Activated CD8-positive, alpha-beta T cell treated with anti-CD3 and anti-CD28 coated beads for 36 hours (primary cell): ENCODE measurements at regions not wholly inside any gene's neighbourhood (a gene's known extent, or its start where the extent isn't known, plus 50 kb on each side); places are given as distances from the start of the nearest gene placed in this dataset.

ENCODE experiments used
- ATAC-seq: fragments of 200-7000 bp; cut with Tn5 transposase; one replicate; pipeline ENCODE4 v1.10.0; 2021; ENCODE audit warnings: mild to moderate bottlenecking, moderate library complexity
- CTCF ChIA-PET: fragments of 350-600 bp; sonication (Branson Sonifier 250); formaldehyde crosslinking; loops from one replicate; lab custom pipeline; 2021; ENCODE audit warnings: antibody characterized with exemption; lab: Charles Lee
- POLR2A ChIA-PET: fragments of 350-600 bp; sonication (Branson Sonifier 250); formaldehyde crosslinking; loops from one replicate; lab custom pipeline; 2021; ENCODE audit warnings: antibody characterized with exemption; lab: Charles Lee
- DNase-seq: peaks from one replicate; pipeline ENCODE4 v3.0.0-alpha.2; 2020
- H3K27ac Mint-ChIP-seq: one replicate; pipeline ENCODE4 v1.8.0; 2021; ENCODE audit warnings: mild to moderate bottlenecking, mixed read lengths
- H3K27me3 Mint-ChIP-seq: one replicate; pipeline ENCODE4 v1.8.0; 2021; ENCODE audit warnings: mixed read lengths
- H3K36me3 Mint-ChIP-seq: one replicate; pipeline ENCODE4 v1.8.0; 2021; ENCODE audit warnings: low read depth, mixed read lengths
- H3K4me1 Mint-ChIP-seq: one replicate; pipeline ENCODE4 v1.8.0; 2021; ENCODE audit warnings: low read depth, mixed read lengths
- H3K4me3 Mint-ChIP-seq: one replicate; pipeline ENCODE4 v1.8.0; 2021; ENCODE audit warnings: mild to moderate bottlenecking, moderate library complexity, mixed read lengths
- H3K9me3 Mint-ChIP-seq: one replicate; pipeline ENCODE4 v1.8.0; 2021; ENCODE audit warnings: mixed read lengths
- CTCF ChIP-seq: fragments of 200-600 bp; IDR thresholded peaks from one replicate; pipeline ENCODE4 v1.8.0; 2022; ENCODE audit warnings: antibody characterized with exemption, mild to moderate bottlenecking
- intact Hi-C: fragments of 100-400 bp; cut with micrococcal nuclease; formaldehyde crosslinking; loops from one replicate; pipeline ENCODE4 v1.10.0; 2022

- ChIA-PET POLR2A (no interaction called here), CTCF (no interaction called here)
- TF ChIP-seq CTCF: no peak
- Mint-ChIP-seq H3K36me3 (no peaks in the 10 kb centered on the region), H3K4me1 (peaks cover 1% of the 10 kb centered on the region), H3K4me3 (no peak overlapping the region), H3K27ac (no peak overlapping the region), H3K9me3 (peaks cover 3% of the 10 kb centered on the region), H3K27me3 (peaks cover 43% of the 10 kb centered on the region)
- DNase-seq: no peak
- intact Hi-C loops: loop anchor here (10.0 kb wide), 1 partner anchor 61 kb away; no protein-coding TSS in a partner anchor
- no peak for ATAC-seq
Measured at GRCh38 chr16:86923656-86924055, 345.3 kb downstream of the FOXL1 start.

GRCh38 chr16:86924537-86924936 is 346.2 kb downstream of the FOXL1 start:
- ChIA-PET CTCF (no interaction called here), POLR2A (no interaction called here)
- no peaks in the 10 kb centered on the region for H3K36me3 Mint-ChIP-seq
- no peak overlapping the region for H3K4me3 Mint-ChIP-seq
- DNase-seq: no peak
- TF ChIP-seq CTCF: no peak
- peaks cover 1% of the 10 kb centered on the region for H3K4me1 Mint-ChIP-seq
- intact Hi-C loops: loop anchor here (10.0 kb wide), 1 partner anchor 60 kb away; no protein-coding TSS in a partner anchor
- peaks cover 3% of the 10 kb centered on the region for H3K9me3 Mint-ChIP-seq
- ATAC-seq: no peak
- H3K27ac Mint-ChIP-seq: no peak overlapping the region
- peaks cover 46% of the 10 kb centered on the region for H3K27me3 Mint-ChIP-seq

DNA sequence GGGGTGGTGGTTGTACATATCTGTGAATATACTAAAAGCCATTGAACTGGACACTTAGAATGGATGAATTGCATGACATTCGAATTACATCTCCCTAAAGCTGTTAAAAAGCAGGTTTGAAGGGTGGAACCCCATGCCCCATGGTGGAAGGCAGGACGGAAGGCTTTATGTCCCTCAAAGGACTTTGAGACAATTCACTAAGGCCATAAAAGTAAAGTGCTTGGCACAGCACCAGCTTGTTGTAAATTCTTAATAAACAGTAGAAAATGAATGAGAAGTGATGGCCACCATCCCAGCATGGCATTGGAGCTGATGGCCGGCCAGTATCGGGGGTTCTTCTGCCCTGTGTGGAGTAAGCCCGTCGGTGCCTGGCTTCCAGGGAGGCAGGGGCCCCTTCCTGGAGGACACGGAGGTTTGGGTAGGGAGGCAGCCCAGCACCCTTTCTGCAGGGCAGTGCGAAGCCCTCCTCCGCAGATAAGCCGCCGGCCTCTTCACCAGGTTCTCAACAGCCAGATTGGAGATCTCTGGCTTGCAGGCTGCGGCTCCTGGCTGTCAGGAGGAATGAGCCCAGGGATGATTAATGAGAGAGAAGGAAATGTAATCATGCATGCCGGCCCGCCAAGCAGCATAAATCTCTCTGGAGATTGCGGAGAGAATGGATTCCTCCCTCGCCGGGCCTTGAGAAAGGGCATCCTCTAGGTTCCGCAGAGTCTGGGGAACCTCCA is 346.9 kb downstream of the FOXL1 start:
- H3K27ac Mint-ChIP-seq: no peak overlapping the region
- ChIA-PET CTCF (no interaction called here), POLR2A (no interaction called here)
- H3K9me3 Mint-ChIP-seq: peaks cover 3% of the 10 kb centered on the region
- intact Hi-C loops: loop anchor here (10.0 kb wide), 1 partner anchor 60 kb away; no protein-coding TSS in a partner anchor
- no peak for TF ChIP-seq CTCF
- DNase-seq: no peak
- peaks cover 1% of the 10 kb centered on the region for H3K4me1 Mint-ChIP-seq
- ATAC-seq: no peak
- no peaks in the 10 kb centered on the region for H3K36me3 Mint-ChIP-seq
- H3K4me3 Mint-ChIP-seq: no peak overlapping the region
- H3K27me3 Mint-ChIP-seq: peaks cover 51% of the 10 kb centered on the region

DNA sequence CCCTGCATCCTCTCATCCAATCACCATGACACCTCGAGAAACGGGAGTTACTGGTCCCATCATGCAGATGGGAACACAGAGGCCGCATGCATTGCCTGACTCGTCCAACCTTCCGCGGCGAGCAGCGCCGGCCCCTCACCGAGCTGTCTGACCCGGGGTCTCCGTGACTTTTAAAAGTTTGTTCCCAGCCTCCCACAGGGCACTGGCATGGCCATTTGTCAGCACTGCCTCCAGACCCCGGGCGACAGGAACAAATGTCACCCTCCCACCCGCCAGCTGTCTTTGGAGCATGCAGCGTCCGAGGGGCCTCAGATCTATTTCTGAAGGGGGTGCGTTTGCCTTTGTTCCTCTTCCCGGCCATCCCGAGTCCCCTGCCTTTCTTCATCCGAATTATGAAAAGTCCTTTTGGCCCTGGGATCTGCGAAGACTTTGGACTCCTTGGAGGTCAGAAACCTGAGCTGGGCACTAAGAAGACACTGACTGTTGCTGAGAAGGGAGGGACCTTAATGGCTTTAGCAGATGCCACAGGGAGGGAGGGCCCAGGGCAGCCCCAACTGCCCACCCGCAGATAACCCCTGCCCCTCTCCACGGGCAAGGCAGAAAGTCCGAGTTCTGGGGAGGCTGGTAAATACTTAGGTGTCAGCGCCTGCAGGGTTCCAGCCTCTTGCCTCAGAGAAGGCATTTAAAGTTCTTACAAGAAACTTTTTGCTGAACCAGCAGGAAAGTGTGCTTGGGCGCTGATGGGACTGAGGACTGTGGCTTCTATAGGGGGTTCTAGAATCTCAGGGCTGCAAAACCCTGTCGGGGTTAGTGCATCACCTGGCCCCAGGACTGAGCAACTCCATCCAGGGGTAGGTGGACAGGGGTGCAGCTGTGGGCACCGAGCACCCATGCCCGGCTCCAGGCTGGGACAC is 348.1 kb downstream of the FOXL1 start:
- no peak for ATAC-seq
- DNase-seq: no peak
- ChIA-PET POLR2A (no interaction called here), CTCF (no interaction called here)
- no peak for TF ChIP-seq CTCF
- H3K27ac Mint-ChIP-seq: no peak overlapping the region
- intact Hi-C loops: loop anchor here (10.0 kb wide), 1 partner anchor 58 kb away; no protein-coding TSS in a partner anchor
- H3K27me3 Mint-ChIP-seq: peaks cover 54% of the 10 kb centered on the region
- no peak overlapping the region for H3K4me3 Mint-ChIP-seq
- no peaks in the 10 kb centered on the region for H3K36me3 Mint-ChIP-seq
- peaks cover 2% of the 10 kb centered on the region for H3K9me3 Mint-ChIP-seq
- H3K4me1 Mint-ChIP-seq: peaks cover 1% of the 10 kb centered on the region

DNA sequence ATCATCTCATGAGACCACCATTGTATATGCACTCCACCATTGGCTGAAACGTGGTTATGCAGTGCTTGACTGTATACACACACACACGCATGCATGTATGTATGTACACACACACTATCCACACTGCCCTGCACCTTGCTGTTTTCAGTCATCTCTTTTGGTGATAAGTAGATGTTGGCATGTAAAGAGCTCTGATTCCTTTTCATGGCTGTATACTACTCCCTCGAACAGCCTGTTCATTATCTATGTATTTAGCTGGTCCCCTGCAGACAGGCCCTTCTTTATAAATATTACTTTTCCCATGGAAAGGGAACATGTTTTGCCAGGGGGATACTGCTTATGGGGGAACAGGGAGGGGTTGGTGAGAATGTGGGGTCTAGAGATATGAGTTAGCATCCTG is 349.4 kb downstream of the FOXL1 start:
- CTCF ChIA-PET: no interaction called here
- intact Hi-C loops: loop anchor here (10.0 kb wide), 1 partner anchor 57 kb away; no protein-coding TSS in a partner anchor
- Mint-ChIP-seq H3K36me3 (no peaks in the 10 kb centered on the region), H3K4me3 (no peak overlapping the region), H3K4me1 (peaks cover 1% of the 10 kb centered on the region), H3K27ac (no peak overlapping the region), H3K9me3 (no peaks in the 10 kb centered on the region), H3K27me3 (peaks cover 53% of the 10 kb centered on the region)
- POLR2A ChIA-PET: no interaction called here
- no peak for TF ChIP-seq CTCF
- ATAC-seq (no peak), DNase-seq (no peak)
